OCI-LY1 (cell line): ENCODE measurements at regions not wholly inside any gene's neighbourhood (a gene's known extent, or its start where the extent isn't known, plus 50 kb on each side); places are given as distances from the start of the nearest gene placed in this dataset.

Experiments
- EZH2 ChIP-seq: fragments of 200-600 bp; sonication (generic), shearing (Covaris generic); IDR thresholded peaks from 2 replicates; pipeline ENCODE4 v1.8.0; 2017; ENCODE audit warnings: borderline replicate concordance, mixed run types, mild to moderate bottlenecking, antibody characterized with exemption, low read length, moderate library complexity, mixed read lengths
- TF ChIP-seq, protein P1 (sequence below): fragments of 200-600 bp; sonication (generic), shearing (Covaris generic); IDR thresholded peaks from 2 replicates; pipeline ENCODE4 v1.5.1; 2017; ENCODE audit warnings: mild to moderate bottlenecking, antibody characterized with exemption, low read length, moderate library complexity, mixed read lengths

DNA sequence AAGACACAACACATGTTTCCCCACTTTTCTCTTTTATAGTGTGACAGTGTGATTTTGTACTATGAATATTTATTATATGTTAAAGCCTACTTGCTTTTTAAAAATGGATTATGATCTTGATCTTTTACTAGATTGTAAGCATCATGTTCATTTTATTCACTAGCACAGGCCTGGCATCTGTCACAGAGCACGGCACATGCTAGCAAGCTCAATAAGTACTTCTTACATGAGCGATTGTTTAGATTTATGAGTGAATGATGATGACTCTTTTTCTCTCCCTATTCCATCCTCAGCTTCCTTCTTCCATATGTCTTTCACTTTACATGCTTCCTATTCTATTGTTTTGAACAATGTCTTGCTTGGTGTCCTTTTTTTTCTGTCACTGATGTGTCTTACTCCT lies 1454.1 kb downstream of the MRPL39 start:
- TF ChIP-seq, protein P1, sequence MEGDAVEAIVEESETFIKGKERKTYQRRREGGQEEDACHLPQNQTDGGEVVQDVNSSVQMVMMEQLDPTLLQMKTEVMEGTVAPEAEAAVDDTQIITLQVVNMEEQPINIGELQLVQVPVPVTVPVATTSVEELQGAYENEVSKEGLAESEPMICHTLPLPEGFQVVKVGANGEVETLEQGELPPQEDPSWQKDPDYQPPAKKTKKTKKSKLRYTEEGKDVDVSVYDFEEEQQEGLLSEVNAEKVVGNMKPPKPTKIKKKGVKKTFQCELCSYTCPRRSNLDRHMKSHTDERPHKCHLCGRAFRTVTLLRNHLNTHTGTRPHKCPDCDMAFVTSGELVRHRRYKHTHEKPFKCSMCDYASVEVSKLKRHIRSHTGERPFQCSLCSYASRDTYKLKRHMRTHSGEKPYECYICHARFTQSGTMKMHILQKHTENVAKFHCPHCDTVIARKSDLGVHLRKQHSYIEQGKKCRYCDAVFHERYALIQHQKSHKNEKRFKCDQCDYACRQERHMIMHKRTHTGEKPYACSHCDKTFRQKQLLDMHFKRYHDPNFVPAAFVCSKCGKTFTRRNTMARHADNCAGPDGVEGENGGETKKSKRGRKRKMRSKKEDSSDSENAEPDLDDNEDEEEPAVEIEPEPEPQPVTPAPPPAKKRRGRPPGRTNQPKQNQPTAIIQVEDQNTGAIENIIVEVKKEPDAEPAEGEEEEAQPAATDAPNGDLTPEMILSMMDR: no peak
- TF ChIP-seq EZH2: no peak
